Hepatocyte (in vitro differentiated cells): ENCODE measurements at regions not wholly inside any gene's neighbourhood (a gene's known extent, or its start where the extent isn't known, plus 50 kb on each side); places are given as distances from the start of the nearest gene placed in this dataset.
"Not testable (repeated sequence)": the region's sequence is repeated elsewhere in the genome, so short reads cannot be mapped to it uniquely, and the experiment has no call there.

ENCODE experiments used
- DNase-seq: peaks from one replicate; pipeline ENCODE4 v3.0.0-alpha.2; 2016; ENCODE audit warnings: low spot score
- H2AFZ ChIP-seq: fragments of 200-600 bp; sonication (generic); 2 replicates; pipeline ENCODE4 v1.6.0; 2016; ENCODE audit warnings: antibody characterized with exemption, mild to moderate bottlenecking
- H3K27ac ChIP-seq: fragments of 200-600 bp; sonication (generic); 2 replicates; pipeline ENCODE4 v1.5.1; 2016; ENCODE audit warnings: mild to moderate bottlenecking
- H3K27me3 ChIP-seq: fragments of 200-600 bp; sonication (generic); 2 replicates; pipeline ENCODE4 v1.6.1; 2016
- H3K36me3 ChIP-seq: fragments of 200-600 bp; sonication (generic); replicated peaks from 2 replicates; pipeline ENCODE4 v1.5.1; 2016; ENCODE audit warnings: low read depth; ENCODE audit not compliant: insufficient read depth
- H3K4me1 ChIP-seq: fragments of 200-600 bp; sonication (generic); 2 replicates; pipeline ENCODE4 v1.5.1; 2016; ENCODE audit warnings: mild to moderate bottlenecking, moderate library complexity; ENCODE audit not compliant: insufficient read depth
- H3K4me2 ChIP-seq: fragments of 200-600 bp; sonication (generic); 2 replicates; pipeline ENCODE4 v1.6.0; 2016
- H3K4me3 ChIP-seq: fragments of 200-600 bp; sonication (generic); 2 replicates; pipeline ENCODE4 v1.5.1; 2016; ENCODE audit warnings: mild to moderate bottlenecking
- H3K79me2 ChIP-seq: fragments of 200-600 bp; sonication (generic); 2 replicates; pipeline ENCODE4 v1.6.0; 2017; ENCODE audit warnings: mild to moderate bottlenecking
- H3K9me2 ChIP-seq: fragments of 200-600 bp; sonication (generic); replicated peaks from 2 replicates; pipeline ENCODE4 v1.6.0; 2017; ENCODE audit warnings: mild to moderate bottlenecking; ENCODE audit not compliant: insufficient read depth
- H3K9me3 ChIP-seq: fragments of 200-600 bp; sonication (generic); 2 replicates; pipeline ENCODE4 v1.5.1; 2016; ENCODE audit warnings: low read depth, mild to moderate bottlenecking
- H4K20me1 ChIP-seq: fragments of 200-600 bp; sonication (generic); 2 replicates; pipeline ENCODE4 v1.6.0; 2016; ENCODE audit warnings: mild to moderate bottlenecking; ENCODE audit not compliant: insufficient read depth, poor library complexity, severe bottlenecking
- EZH2 ChIP-seq: fragments of 200-600 bp; sonication (generic); IDR thresholded peaks from 2 replicates; pipeline ENCODE4 v1.6.1; 2016; ENCODE audit warnings: antibody characterized with exemption, mild to moderate bottlenecking, borderline replicate concordance
- EZH2phosphoT487 ChIP-seq: fragments of 200-600 bp; sonication (generic); IDR thresholded peaks from one replicate; pipeline ENCODE4 v1.6.1; 2018; ENCODE audit warnings: antibody characterized with exemption, mild to moderate bottlenecking, low read depth, moderate library complexity; ENCODE audit not compliant: unreplicated experiment, severe bottlenecking
- WGBS: methylation state at CpG from one replicate; pipeline ENCODE4 v1.1.6; 2016; ENCODE audit warnings: low lambda C conversion rate; ENCODE audit errors: missing lambda C conversion rate; 5-methylcytosine and 5-hydroxymethylcytosine counted together
- TF ChIP-seq, protein P1 (sequence below): fragments of 200-600 bp; sonication (generic); IDR thresholded peaks from 2 replicates; pipeline ENCODE4 v1.5.1; 2016; ENCODE audit warnings: antibody characterized with exemption, mild to moderate bottlenecking; ENCODE audit not compliant: poor library complexity

DNA sequence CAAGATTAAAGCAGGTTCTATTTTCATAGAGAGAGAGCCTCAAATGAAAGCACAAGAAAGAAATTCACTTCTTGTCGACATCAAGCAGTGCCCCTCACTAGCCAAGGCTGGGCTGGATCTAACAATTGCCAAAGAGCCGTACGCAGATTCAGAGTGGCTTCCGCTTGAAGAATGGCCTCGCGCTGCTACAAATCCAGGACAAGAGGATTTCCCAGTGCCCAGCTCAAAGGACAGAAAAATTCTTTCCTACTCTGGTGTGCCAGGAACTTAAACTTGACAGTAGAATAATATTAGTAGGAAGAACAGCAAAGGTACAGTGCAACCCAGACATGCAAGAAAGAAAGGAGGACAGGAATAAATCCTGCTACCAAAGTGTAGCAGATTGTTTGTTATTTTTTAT lies 56.5 kb upstream of the PPARGC1A start:
- no peak overlapping the region for H2AFZ ChIP-seq
- H3K27me3 ChIP-seq = no peaks in the 10 kb centered on the region
- no peaks in the 10 kb centered on the region for H4K20me1 ChIP-seq
- H3K4me1 ChIP-seq = no peaks in the 10 kb centered on the region
- no peaks in the 10 kb centered on the region for H3K36me3 ChIP-seq
- no peak for DNase-seq
- peak overlapping the region; percentile 61 for H3K27ac ChIP-seq
- H3K9me3 ChIP-seq = no peaks in the 10 kb centered on the region
- no peak overlapping the region for H3K4me3 ChIP-seq
- 93% methylated on average over 6 of the region's 6 CpGs for WGBS
- H3K79me2 ChIP-seq = no peaks in the 10 kb centered on the region
- H3K4me2 ChIP-seq = no peak overlapping the region
- TF ChIP-seq EZH2phosphoT487 (no peak), EZH2 (no peak)
- TF ChIP-seq, protein P1, sequence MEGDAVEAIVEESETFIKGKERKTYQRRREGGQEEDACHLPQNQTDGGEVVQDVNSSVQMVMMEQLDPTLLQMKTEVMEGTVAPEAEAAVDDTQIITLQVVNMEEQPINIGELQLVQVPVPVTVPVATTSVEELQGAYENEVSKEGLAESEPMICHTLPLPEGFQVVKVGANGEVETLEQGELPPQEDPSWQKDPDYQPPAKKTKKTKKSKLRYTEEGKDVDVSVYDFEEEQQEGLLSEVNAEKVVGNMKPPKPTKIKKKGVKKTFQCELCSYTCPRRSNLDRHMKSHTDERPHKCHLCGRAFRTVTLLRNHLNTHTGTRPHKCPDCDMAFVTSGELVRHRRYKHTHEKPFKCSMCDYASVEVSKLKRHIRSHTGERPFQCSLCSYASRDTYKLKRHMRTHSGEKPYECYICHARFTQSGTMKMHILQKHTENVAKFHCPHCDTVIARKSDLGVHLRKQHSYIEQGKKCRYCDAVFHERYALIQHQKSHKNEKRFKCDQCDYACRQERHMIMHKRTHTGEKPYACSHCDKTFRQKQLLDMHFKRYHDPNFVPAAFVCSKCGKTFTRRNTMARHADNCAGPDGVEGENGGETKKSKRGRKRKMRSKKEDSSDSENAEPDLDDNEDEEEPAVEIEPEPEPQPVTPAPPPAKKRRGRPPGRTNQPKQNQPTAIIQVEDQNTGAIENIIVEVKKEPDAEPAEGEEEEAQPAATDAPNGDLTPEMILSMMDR = no peak
- H3K9me2 ChIP-seq = no peaks in the 10 kb centered on the region

- H3K4me3 ChIP-seq = no peak overlapping the region
- H3K36me3 ChIP-seq = no peaks in the 10 kb centered on the region
- H3K4me1 ChIP-seq = no peaks in the 10 kb centered on the region
- no peak for TF ChIP-seq EZH2phosphoT487
- TF ChIP-seq, protein P1 = no peak
- TF ChIP-seq EZH2 = no peak
- 67% methylated on average over 6 of the region's 6 CpGs for whole genome bisulfite sequencing
- H3K79me2 ChIP-seq = no peaks in the 10 kb centered on the region
- H3K9me3 ChIP-seq = no peaks in the 10 kb centered on the region
- H4K20me1 ChIP-seq = no peaks in the 10 kb centered on the region
- H3K27ac ChIP-seq = peak overlapping the region; percentile 63
- no peaks in the 10 kb centered on the region for H3K9me2 ChIP-seq
- H2AFZ ChIP-seq = no peak overlapping the region
- H3K4me2 ChIP-seq = no peak overlapping the region
- H3K27me3 ChIP-seq = no peaks in the 10 kb centered on the region
- peak; percentile 63 for DNase-seq
These were observed 55.7 kb upstream of the PPARGC1A start for GRCh38 chr4:23945451-23946017.

GRCh38 chr4:23944556-23944955 lies 54.7 kb upstream of the PPARGC1A start:
- not testable (repeated sequence) for H2AFZ ChIP-seq, H3K79me2 ChIP-seq, H3K4me3 ChIP-seq, H4K20me1 ChIP-seq, H3K9me3 ChIP-seq, DNase-seq, H3K4me1 ChIP-seq, H3K36me3 ChIP-seq, H3K27ac ChIP-seq, H3K9me2 ChIP-seq, H3K27me3 ChIP-seq, H3K4me2 ChIP-seq
- 85% methylated on average over 3 of the region's 3 CpGs for WGBS

DNA sequence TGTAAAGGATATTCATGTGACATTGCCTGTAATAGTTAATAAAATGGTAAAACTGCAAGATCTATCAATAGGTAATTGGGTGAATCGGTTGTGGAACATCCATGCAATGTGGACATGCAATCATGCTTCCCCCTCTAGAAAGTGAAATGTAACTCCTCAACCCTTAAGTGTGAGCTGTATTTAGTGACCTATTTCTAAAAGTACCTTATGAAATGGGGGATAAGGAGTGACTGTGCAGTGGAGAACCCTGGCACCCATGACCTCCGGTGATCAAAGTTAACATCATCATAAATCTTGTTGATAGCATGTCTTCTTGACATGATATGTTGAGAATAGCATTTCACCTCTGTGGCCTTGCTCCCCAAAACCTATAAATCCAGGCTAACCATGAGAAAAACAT lies 53.6 kb upstream of the PPARGC1A start:
- Histone ChIP-seq H3K4me2 (no peak overlapping the region), H3K27ac (no peak overlapping the region), H2AFZ (no peak overlapping the region), H4K20me1 (no peaks in the 10 kb centered on the region), H3K4me1 (no peaks in the 10 kb centered on the region), H3K9me2 (no peaks in the 10 kb centered on the region), H3K9me3 (no peaks in the 10 kb centered on the region), H3K36me3 (no peaks in the 10 kb centered on the region), H3K4me3 (no peak overlapping the region), H3K27me3 (no peaks in the 10 kb centered on the region), H3K79me2 (no peaks in the 10 kb centered on the region)
- DNase-seq = no peak
- WGBS = 95% methylated on average over 2 of the region's 2 CpGs
- TF ChIP-seq EZH2 (no peak), EZH2phosphoT487 (no peak)
- TF ChIP-seq, protein P1 = no peak
